ENCODE measurements at regions not wholly inside any gene's neighbourhood (a gene's known extent, or its start where the extent isn't known, plus 50 kb on each side); places are given as distances from the start of the nearest gene placed in this dataset.

DNA sequence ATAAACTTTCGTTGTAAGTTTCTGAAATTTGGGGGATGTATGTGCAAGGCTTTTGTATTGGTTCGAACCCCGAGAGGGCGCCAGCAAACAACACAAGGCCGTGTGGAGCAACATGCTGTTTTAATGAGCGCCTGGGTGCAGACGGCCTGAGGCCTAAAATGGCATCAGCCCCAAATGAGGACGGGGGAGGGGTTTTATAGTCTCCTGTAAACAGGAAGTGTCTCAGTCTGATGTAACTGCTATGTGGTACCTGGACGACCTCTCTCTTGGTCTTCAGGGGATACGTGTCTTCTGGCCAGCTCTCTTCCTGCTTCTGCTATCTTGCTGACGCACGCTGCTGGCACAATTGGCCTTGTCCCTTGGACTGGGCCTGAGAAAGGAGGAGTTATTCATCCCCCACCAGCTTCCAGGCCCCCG is 1348.0 kb downstream of the ADGRL3 start:
- TF ChIP-seq, protein P1, sequence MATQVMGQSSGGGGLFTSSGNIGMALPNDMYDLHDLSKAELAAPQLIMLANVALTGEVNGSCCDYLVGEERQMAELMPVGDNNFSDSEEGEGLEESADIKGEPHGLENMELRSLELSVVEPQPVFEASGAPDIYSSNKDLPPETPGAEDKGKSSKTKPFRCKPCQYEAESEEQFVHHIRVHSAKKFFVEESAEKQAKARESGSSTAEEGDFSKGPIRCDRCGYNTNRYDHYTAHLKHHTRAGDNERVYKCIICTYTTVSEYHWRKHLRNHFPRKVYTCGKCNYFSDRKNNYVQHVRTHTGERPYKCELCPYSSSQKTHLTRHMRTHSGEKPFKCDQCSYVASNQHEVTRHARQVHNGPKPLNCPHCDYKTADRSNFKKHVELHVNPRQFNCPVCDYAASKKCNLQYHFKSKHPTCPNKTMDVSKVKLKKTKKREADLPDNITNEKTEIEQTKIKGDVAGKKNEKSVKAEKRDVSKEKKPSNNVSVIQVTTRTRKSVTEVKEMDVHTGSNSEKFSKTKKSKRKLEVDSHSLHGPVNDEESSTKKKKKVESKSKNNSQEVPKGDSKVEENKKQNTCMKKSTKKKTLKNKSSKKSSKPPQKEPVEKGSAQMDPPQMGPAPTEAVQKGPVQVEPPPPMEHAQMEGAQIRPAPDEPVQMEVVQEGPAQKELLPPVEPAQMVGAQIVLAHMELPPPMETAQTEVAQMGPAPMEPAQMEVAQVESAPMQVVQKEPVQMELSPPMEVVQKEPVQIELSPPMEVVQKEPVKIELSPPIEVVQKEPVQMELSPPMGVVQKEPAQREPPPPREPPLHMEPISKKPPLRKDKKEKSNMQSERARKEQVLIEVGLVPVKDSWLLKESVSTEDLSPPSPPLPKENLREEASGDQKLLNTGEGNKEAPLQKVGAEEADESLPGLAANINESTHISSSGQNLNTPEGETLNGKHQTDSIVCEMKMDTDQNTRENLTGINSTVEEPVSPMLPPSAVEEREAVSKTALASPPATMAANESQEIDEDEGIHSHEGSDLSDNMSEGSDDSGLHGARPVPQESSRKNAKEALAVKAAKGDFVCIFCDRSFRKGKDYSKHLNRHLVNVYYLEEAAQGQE (IDR thresholded peaks at IDR 0.05; ENCODE audit: insufficient read depth in 1 of 2, low read depth in 2 of 2, low read length in 1 of 2) = no peak
- TF ChIP-seq, protein P2, sequence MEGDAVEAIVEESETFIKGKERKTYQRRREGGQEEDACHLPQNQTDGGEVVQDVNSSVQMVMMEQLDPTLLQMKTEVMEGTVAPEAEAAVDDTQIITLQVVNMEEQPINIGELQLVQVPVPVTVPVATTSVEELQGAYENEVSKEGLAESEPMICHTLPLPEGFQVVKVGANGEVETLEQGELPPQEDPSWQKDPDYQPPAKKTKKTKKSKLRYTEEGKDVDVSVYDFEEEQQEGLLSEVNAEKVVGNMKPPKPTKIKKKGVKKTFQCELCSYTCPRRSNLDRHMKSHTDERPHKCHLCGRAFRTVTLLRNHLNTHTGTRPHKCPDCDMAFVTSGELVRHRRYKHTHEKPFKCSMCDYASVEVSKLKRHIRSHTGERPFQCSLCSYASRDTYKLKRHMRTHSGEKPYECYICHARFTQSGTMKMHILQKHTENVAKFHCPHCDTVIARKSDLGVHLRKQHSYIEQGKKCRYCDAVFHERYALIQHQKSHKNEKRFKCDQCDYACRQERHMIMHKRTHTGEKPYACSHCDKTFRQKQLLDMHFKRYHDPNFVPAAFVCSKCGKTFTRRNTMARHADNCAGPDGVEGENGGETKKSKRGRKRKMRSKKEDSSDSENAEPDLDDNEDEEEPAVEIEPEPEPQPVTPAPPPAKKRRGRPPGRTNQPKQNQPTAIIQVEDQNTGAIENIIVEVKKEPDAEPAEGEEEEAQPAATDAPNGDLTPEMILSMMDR (IDR thresholded peaks at IDR 0.05) = no peak
- TF ChIP-seq POLR2AphosphoS5 (IDR thresholded peaks at IDR 0.05; ENCODE audit: low read depth, low read length) (no peak), SIN3A (IDR thresholded peaks at IDR 0.05; ENCODE audit: borderline replicate concordance, insufficient read depth, low read depth, low read length) (no peak)

Data from Panc1 (cell line).